ENCODE measurements at regions not wholly inside any gene's neighbourhood (a gene's known extent, or its start where the extent isn't known, plus 50 kb on each side); places are given as distances from the start of the nearest gene placed in this dataset.
"Not testable (repeated sequence)": the region's sequence is repeated elsewhere in the genome, so short reads cannot be mapped to it uniquely, and the experiment has no call there.

- no peak for DNase-seq
These were observed 376.8 kb downstream of the EDEM1 start for GRCh38 chr3:5564278-5564666.

GRCh38 chr3:5565026-5565425, 377.5 kb downstream of the EDEM1 start:
- DNase-seq = no peak

- no peak for DNase-seq
These were observed 379.6 kb downstream of the EDEM1 start for GRCh38 chr3:5567113-5567512.

GRCh38 chr3:5568451-5568850, 380.9 kb downstream of the EDEM1 start:
- DNase-seq = no peak

- no peak for DNase-seq
These were observed 381.6 kb downstream of the EDEM1 start for GRCh38 chr3:5569152-5569551.

- no peak for DNase-seq
These were observed 384.7 kb downstream of the EDEM1 start for GRCh38 chr3:5572168-5572567.

- no peak for DNase-seq
These were observed 388.9 kb downstream of the EDEM1 start for GRCh38 chr3:5576277-5577011.

- no peak for DNase-seq
These were observed 391.7 kb downstream of the EDEM1 start for GRCh38 chr3:5579139-5579602.

- no peak for DNase-seq
These were observed 392.4 kb downstream of the EDEM1 start for GRCh38 chr3:5579946-5580345.

GRCh38 chr3:5580826-5581225, 393.3 kb downstream of the EDEM1 start:
- DNase-seq = no peak

GRCh38 chr3:5581743-5582142, 394.2 kb downstream of the EDEM1 start:
- no peak for DNase-seq

- no peak for DNase-seq
These were observed 396.4 kb downstream of the EDEM1 start for GRCh38 chr3:5583920-5584319.

GRCh38 chr3:5585085-5585484, 397.6 kb downstream of the EDEM1 start:
- no peak for DNase-seq

- DNase-seq = no peak
These were observed 419.5 kb downstream of the EDEM1 start for GRCh38 chr3:5606884-5607472.

GRCh38 chr3:5607581-5607980, 420.1 kb downstream of the EDEM1 start:
- DNase-seq = no peak

GRCh38 chr3:5608971-5609370, 421.5 kb downstream of the EDEM1 start:
- not testable (repeated sequence) for DNase-seq

- DNase-seq = no peak
These were observed 426.1 kb downstream of the EDEM1 start for GRCh38 chr3:5613599-5613998.

- no peak for DNase-seq
These were observed 429.4 kb downstream of the EDEM1 start for GRCh38 chr3:5616873-5617272.

- DNase-seq = no peak
These were observed 430.7 kb downstream of the EDEM1 start for GRCh38 chr3:5618170-5618569.

GRCh38 chr3:5630406-5630805, 442.9 kb downstream of the EDEM1 start:
- DNase-seq = no peak

- DNase-seq = no peak
These were observed 446.5 kb downstream of the EDEM1 start for GRCh38 chr3:5633960-5634359.

- DNase-seq = no peak
These were observed 446.9 kb downstream of the EDEM1 start for GRCh38 chr3:5634411-5634810.

GRCh38 chr3:5635746-5636145, 448.2 kb downstream of the EDEM1 start:
- DNase-seq = no peak

- no peak for DNase-seq
These were observed 451.0 kb downstream of the EDEM1 start for GRCh38 chr3:5638550-5638949.
